Neuronal stem cell (in vitro differentiated cells): ENCODE measurements at regions not wholly inside any gene's neighbourhood (a gene's known extent, or its start where the extent isn't known, plus 50 kb on each side); places are given as distances from the start of the nearest gene placed in this dataset.

ENCODE experiments used
- DNase-seq: peaks from one replicate; pipeline ENCODE4 v3.0.0-alpha.2; 2013; ENCODE audit warnings: low spot score
- H2AFZ ChIP-seq: one replicate; pipeline ENCODE4 v1.6.1; 2013; ENCODE audit warnings: mild to moderate bottlenecking, low read length, inconsistent platforms
- H2AK5ac ChIP-seq: 2 replicates; pipeline ENCODE4 v1.6.1; 2013; ENCODE audit warnings: low read depth, mild to moderate bottlenecking, inconsistent platforms, low read length, moderate library complexity, mixed read lengths
- H2BK120ac ChIP-seq: 2 replicates; pipeline ENCODE4 v1.6.1; 2013; ENCODE audit warnings: low read depth, mild to moderate bottlenecking, inconsistent platforms, low read length, moderate library complexity, mixed read lengths
- H2BK12ac ChIP-seq: one replicate; pipeline ENCODE4 v1.6.1; 2013; ENCODE audit warnings: low read length, inconsistent platforms
- H2BK15ac ChIP-seq: 2 replicates; pipeline ENCODE4 v1.6.1; 2013; ENCODE audit warnings: mild to moderate bottlenecking, low read length, inconsistent platforms, mixed read lengths
- H2BK5ac ChIP-seq: one replicate; pipeline ENCODE4 v1.6.1; 2013; ENCODE audit warnings: inconsistent platforms, mild to moderate bottlenecking, low read length, moderate library complexity
- H3K14ac ChIP-seq: one replicate; pipeline ENCODE4 v1.6.1; 2013; ENCODE audit warnings: low read length, inconsistent platforms
- H3K18ac ChIP-seq: 2 replicates; pipeline ENCODE4 v1.6.1; 2013; ENCODE audit warnings: low read length, inconsistent platforms
- H3K23ac ChIP-seq: 2 replicates; pipeline ENCODE4 v1.6.1; 2013; ENCODE audit warnings: low read depth, mild to moderate bottlenecking, mixed read lengths, low read length, inconsistent platforms; ENCODE audit not compliant: poor library complexity
- H3K27ac ChIP-seq: replicated peaks from 3 replicates; pipeline ENCODE4 v1.5.1; 2013; ENCODE audit warnings: low read length, inconsistent platforms
- H3K27me3 ChIP-seq, 3 experiments: 2 replicates each; pipeline ENCODE4 v1.6.1; 2013; ENCODE audit warnings: low read length in 3 of 3, mild to moderate bottlenecking in 2 of 3, inconsistent platforms in 1 of 3, low read depth in 1 of 3, mixed read lengths in 1 of 3, moderate library complexity in 1 of 3; ENCODE audit not compliant: control insufficient read depth in 3 of 3, insufficient read depth in 3 of 3
- H3K36me3 ChIP-seq, 2 donors: replicated peaks in 1 of 2; 2 replicates each; pipeline ENCODE4 v1.6.1; 2013; ENCODE audit warnings: low read length in 2 of 2; ENCODE audit not compliant: control insufficient read depth in 2 of 2, insufficient read depth in 2 of 2
- H3K4ac ChIP-seq: 2 replicates; pipeline ENCODE4 v1.6.1; 2013; ENCODE audit warnings: inconsistent platforms, mild to moderate bottlenecking, low read length, moderate library complexity
- H3K4me1 ChIP-seq, 2 donors: 1 replicate in 1 of 2; 2 replicates in 1 of 2; pipeline ENCODE4 v1.6.1; 2013; ENCODE audit warnings: low read length in 2 of 2, low read depth in 1 of 2; ENCODE audit not compliant: control insufficient read depth in 2 of 2, insufficient read depth in 1 of 2
- H3K4me2 ChIP-seq: one replicate; pipeline ENCODE4 v1.6.1; 2013; ENCODE audit warnings: mild to moderate bottlenecking, low read length, inconsistent platforms; ENCODE audit not compliant: insufficient read depth, poor library complexity, severe bottlenecking
- H3K4me3 ChIP-seq, 2 donors: 2 replicates each; pipeline ENCODE4 v1.5.1; 2013; ENCODE audit warnings: low read length in 2 of 2, mild to moderate bottlenecking in 2 of 2, inconsistent platforms in 1 of 2, moderate library complexity in 1 of 2
- H3K79me1 ChIP-seq: one replicate; pipeline ENCODE4 v1.6.1; 2013; ENCODE audit warnings: low read depth, mild to moderate bottlenecking, inconsistent platforms, low read length, moderate library complexity
- H3K9ac ChIP-seq: one replicate; pipeline ENCODE4 v1.6.1; 2013; ENCODE audit warnings: mild to moderate bottlenecking, low read depth, low read length, inconsistent platforms; ENCODE audit not compliant: poor library complexity
- H3K9me3 ChIP-seq, 2 donors: replicated peaks in 1 of 2; 2 replicates each; pipeline versions ENCODE3 to v1.6.1; 2013; ENCODE audit warnings: low read length in 2 of 2, mild to moderate bottlenecking in 2 of 2, inconsistent platforms in 1 of 2, low read depth in 1 of 2, mixed read lengths in 1 of 2, moderate library complexity in 1 of 2; ENCODE audit not compliant: control insufficient read depth in 2 of 2, insufficient read depth in 1 of 2
- H4K8ac ChIP-seq: one replicate; pipeline ENCODE4 v1.6.1; 2013; ENCODE audit warnings: low read depth, mild to moderate bottlenecking, inconsistent platforms, low read length, moderate library complexity
- H4K91ac ChIP-seq: one replicate; pipeline ENCODE4 v1.6.1; 2013; ENCODE audit warnings: low read length, low read depth, mild to moderate bottlenecking, inconsistent platforms; ENCODE audit not compliant: poor library complexity
- WGBS, 2 donors: extraction: QIAGEN DNeasy Blood & Tissue Kit; methylation state at CpG; one replicate each; pipeline ENCODE4 v1.1.7; 2013; ENCODE audit warnings: missing lambda C conversion rate in 2 of 2, mixed read lengths in 1 of 2; ENCODE audit not compliant: insufficient read length in 2 of 2, insufficient replicate concordance in 1 of 2; ENCODE audit errors: extremely low coverage in 2 of 2; 5-methylcytosine and 5-hydroxymethylcytosine counted together

DNA sequence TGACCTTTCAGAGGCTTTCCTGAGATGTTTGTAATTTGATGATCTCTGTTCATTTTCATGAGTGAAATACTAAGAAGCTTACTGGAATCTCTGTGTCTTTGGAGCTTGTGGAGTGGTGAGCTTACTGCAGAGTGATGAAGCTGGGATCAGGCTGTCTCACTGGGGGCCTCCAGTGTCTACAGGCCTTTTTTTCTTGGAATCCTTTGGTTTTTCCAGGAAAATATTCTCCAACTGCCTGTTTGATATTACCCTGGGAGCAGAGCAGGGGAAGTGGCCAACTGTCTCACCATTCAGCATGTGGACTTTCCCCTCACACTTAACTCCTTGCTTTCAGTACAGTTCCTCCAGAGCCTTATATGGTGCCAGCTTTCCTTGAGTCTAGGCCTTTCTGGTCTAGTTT, 62.0 kb upstream of the KCNA1 start:
- H3K27ac ChIP-seq = no peak overlapping the region
- no peaks in the 10 kb centered on the region for H3K79me1 ChIP-seq
- no peak overlapping the region for H3K4ac ChIP-seq

DNA sequence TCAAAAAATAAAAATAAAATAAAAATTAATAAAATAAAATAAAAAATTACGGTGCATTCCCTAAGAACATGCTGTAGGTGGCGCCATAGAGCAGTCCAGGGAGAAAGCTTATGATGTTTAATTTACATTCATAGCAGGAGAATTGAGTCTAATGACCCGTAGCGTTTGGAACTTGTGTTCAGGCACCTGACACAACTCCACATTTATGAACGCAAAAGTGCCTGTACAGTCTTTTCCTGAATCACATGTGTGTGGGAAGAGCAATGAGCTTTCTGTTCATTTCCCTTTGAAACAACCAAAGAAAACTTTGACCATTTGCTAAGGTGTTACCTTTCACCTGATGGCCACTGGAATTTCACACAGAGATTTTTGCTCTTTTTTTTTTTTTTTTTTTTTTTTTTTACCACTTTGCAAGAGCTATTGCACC, 60.6 kb upstream of the KCNA1 start:
- H3K79me1 ChIP-seq = no peaks in the 10 kb centered on the region
- no peak overlapping the region for H2BK120ac ChIP-seq
- H3K9me3 ChIP-seq = no peaks in the 10 kb centered on the region
- H3K27me3 ChIP-seq = no peaks in the 10 kb centered on the region
- H3K9ac ChIP-seq = no peak overlapping the region
- no peak overlapping the region for H3K4me2 ChIP-seq
- H3K23ac ChIP-seq = no peak overlapping the region
- H3K4me1 ChIP-seq = no peaks in the 10 kb centered on the region
- H2BK12ac ChIP-seq = no peak overlapping the region
- no peak for DNase-seq
- no peak overlapping the region for H3K14ac ChIP-seq
- H3K36me3 ChIP-seq = peaks cover 0 to 1% of the 10 kb centered on the region in 2 donors
- WGBS, 2 donors = no CpG with 5 or more reads among the region's 5 CpGs
- H4K91ac ChIP-seq = no peak overlapping the region
- H2AK5ac ChIP-seq = no peak overlapping the region
- H2BK5ac ChIP-seq = no peak overlapping the region
- H3K4me3 ChIP-seq = no peak overlapping the region
- H4K8ac ChIP-seq = no peak overlapping the region
- no peak overlapping the region for H2AFZ ChIP-seq
- no peak overlapping the region for H3K4ac ChIP-seq
- no peak overlapping the region for H3K18ac ChIP-seq
- H2BK15ac ChIP-seq = no peak overlapping the region
- no peak overlapping the region for H3K27ac ChIP-seq

More for the DNA sequence above, 62.0 kb upstream of the KCNA1 start:
- H3K14ac ChIP-seq = no peak overlapping the region
- H3K4me1 ChIP-seq = no peaks in the 10 kb centered on the region
- H3K4me3 ChIP-seq = no peak overlapping the region
- no peak overlapping the region for H2AK5ac ChIP-seq
- H3K9ac ChIP-seq = no peak overlapping the region
- no peak overlapping the region for H2BK12ac ChIP-seq
- H3K9me3 ChIP-seq = no peaks in the 10 kb centered on the region
- H2BK120ac ChIP-seq = no peak overlapping the region
- H3K4me2 ChIP-seq = no peak overlapping the region
- H2BK5ac ChIP-seq = no peak overlapping the region
- no peak overlapping the region for H4K91ac ChIP-seq
- DNase-seq = no peak
- no peak overlapping the region for H3K23ac ChIP-seq
- H3K18ac ChIP-seq = no peak overlapping the region
- peaks cover 0 to 1% of the 10 kb centered on the region in 2 donors for H3K36me3 ChIP-seq
- no peak overlapping the region for H2BK15ac ChIP-seq
- H4K8ac ChIP-seq = no peak overlapping the region
- no peak overlapping the region for H2AFZ ChIP-seq
- no peaks in the 10 kb centered on the region for H3K27me3 ChIP-seq

DNA sequence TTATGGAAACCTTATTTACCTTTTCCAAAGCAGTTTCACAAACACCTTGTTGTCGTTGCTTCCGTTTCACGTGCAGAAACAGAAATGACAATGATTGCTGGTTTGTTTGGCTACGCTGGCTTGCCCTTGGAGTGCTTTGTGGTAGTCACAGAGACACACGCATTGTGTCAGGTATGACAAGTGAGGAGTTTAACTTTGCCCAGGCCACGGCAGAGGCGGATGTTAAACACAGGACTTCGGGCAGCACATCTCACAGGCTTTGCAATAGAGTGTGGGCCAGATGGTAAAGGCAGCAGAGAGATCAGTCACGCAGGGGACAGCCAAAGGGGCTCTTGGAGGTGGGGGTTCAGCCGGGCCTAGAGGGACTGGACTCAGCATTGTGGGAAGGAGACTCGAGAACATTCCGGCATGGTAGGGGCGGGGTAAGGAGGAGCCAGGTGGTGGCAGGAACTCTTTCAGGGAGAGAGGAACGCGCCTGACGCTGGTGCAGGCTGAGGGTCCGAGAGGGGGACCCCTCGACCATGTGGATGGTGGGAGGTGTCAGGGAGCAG, 59.8 kb upstream of the KCNA1 start:
- Histone ChIP-seq H4K8ac (no peak overlapping the region), H3K27ac (no peak overlapping the region), H4K91ac (no peak overlapping the region), H2BK120ac (no peak overlapping the region), H2BK15ac (no peak overlapping the region), H3K4me2 (no peak overlapping the region), H3K9me3 (no peaks in the 10 kb centered on the region), H3K36me3 (peaks cover 0 to 1% of the 10 kb centered on the region in 2 donors), H2BK12ac (no peak overlapping the region), H2AFZ (no peak overlapping the region), H3K4me1 (no peaks in the 10 kb centered on the region), H3K79me1 (no peaks in the 10 kb centered on the region), H3K4me3 (no peak overlapping the region), H2BK5ac (no peak overlapping the region), H3K9ac (no peak overlapping the region), H3K4ac (no peak overlapping the region), H3K14ac (no peak overlapping the region), H3K23ac (no peak overlapping the region), H3K27me3 (no peaks in the 10 kb centered on the region), H2AK5ac (no peak overlapping the region), H3K18ac (no peak overlapping the region)
- no CpG with 5 or more reads among the region's 18 CpGs for WGBS, 2 donors
- no peak for DNase-seq

DNA sequence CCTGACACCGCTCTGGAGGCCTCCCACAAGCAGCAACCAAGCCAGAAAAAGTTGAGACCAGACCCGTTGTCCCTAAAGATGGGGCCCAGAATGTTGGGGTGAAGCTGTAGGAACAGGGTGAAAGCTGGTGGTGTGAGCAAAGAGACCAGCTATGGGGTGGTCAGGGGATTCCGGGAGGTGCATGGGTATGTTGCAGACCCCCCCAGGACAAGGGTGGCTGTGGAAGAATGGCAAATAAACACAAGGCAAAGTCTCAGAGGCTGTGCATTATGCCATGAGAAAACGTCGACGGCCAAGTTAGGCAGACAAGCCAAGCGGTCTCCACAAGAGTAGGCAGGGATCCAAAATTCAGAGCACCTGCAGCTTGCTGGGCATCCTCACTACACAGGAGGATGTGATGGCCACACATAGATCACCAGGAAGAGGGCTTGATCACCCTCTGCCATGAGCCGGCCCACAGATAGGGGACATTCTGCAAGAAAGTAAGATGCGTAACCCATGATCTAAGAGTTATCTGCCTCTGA, 58.8 kb upstream of the KCNA1 start:
- Histone ChIP-seq H3K9ac (no peak overlapping the region), H2BK12ac (no peak overlapping the region), H2BK120ac (no peak overlapping the region), H3K4me1 (no peaks in the 10 kb centered on the region), H3K27ac (no peak overlapping the region), H3K4me3 (no peak overlapping the region), H3K9me3 (no peaks in the 10 kb centered on the region), H3K18ac (no peak overlapping the region), H2BK15ac (no peak overlapping the region), H3K4me2 (no peak overlapping the region), H2BK5ac (no peak overlapping the region), H4K8ac (no peak overlapping the region), H3K79me1 (no peaks in the 10 kb centered on the region), H3K23ac (no peak overlapping the region), H2AFZ (no peak overlapping the region), H2AK5ac (no peak overlapping the region), H4K91ac (no peak overlapping the region), H3K36me3 (peaks cover 0 to 1% of the 10 kb centered on the region in 2 donors), H3K14ac (no peak overlapping the region), H3K27me3 (peaks cover 0 to 2% (median 0%) of the 10 kb centered on the region in 3 experiments), H3K4ac (no peak overlapping the region)
- DNase-seq = no peak
- WGBS, 2 donors = no CpG with 5 or more reads among the region's 9 CpGs
